Skeletal muscle satellite cell (primary cell): ENCODE measurements at regions not wholly inside any gene's neighbourhood (a gene's known extent, or its start where the extent isn't known, plus 50 kb on each side); places are given as distances from the start of the nearest gene placed in this dataset.
A peak's percentile ranks its signal among the peaks of the same experiment; 100 is the strongest.

Experiments used
- H3K27me3 ChIP-seq: 2 replicates; pipeline ENCODE4 v1.7.0; 2013; ENCODE audit warnings: low read length; ENCODE audit not compliant: control insufficient read depth, insufficient read depth
- H3K36me3 ChIP-seq: 2 replicates; pipeline ENCODE4 v1.7.0; 2013; ENCODE audit warnings: mild to moderate bottlenecking, control low read depth, low read length; ENCODE audit not compliant: insufficient read depth
- H3K4me1 ChIP-seq: 2 replicates; pipeline ENCODE4 v1.7.0; 2013; ENCODE audit warnings: low read length; ENCODE audit not compliant: control insufficient read depth, insufficient read depth
- H3K4me2 ChIP-seq: 2 replicates; pipeline ENCODE4 v1.7.0; 2013; ENCODE audit warnings: mild to moderate bottlenecking, low read length
- H3K4me3 ChIP-seq: 2 replicates; pipeline ENCODE4 v1.7.0; 2013; ENCODE audit warnings: low read length
- H3K9ac ChIP-seq: 2 replicates; pipeline ENCODE4 v1.7.0; 2013; ENCODE audit warnings: mild to moderate bottlenecking, low read depth, low read length, moderate library complexity
- H3K9me3 ChIP-seq: replicated peaks from 2 replicates; pipeline ENCODE4 v1.7.0; 2013; ENCODE audit warnings: mild to moderate bottlenecking, control low read depth, low read length

GRCh38 chr5:120251898-120252297 is 212.2 kb upstream of the PRR16 start:
- no peaks in the 10 kb centered on the region for H3K4me1 ChIP-seq
- H3K4me3 ChIP-seq: no peak overlapping the region
- no peaks in the 10 kb centered on the region for H3K27me3 ChIP-seq
- H3K9me3 ChIP-seq: no peaks in the 10 kb centered on the region
- H3K9ac ChIP-seq: no peak overlapping the region
- no peak overlapping the region for H3K4me2 ChIP-seq
- H3K36me3 ChIP-seq: no peaks in the 10 kb centered on the region

GRCh38 chr5:120252839-120253238 is 211.3 kb upstream of the PRR16 start:
- no peaks in the 10 kb centered on the region for H3K4me1 ChIP-seq
- no peaks in the 10 kb centered on the region for H3K36me3 ChIP-seq
- no peak overlapping the region for H3K4me3 ChIP-seq
- H3K27me3 ChIP-seq: no peaks in the 10 kb centered on the region
- H3K4me2 ChIP-seq: no peak overlapping the region
- H3K9me3 ChIP-seq: no peaks in the 10 kb centered on the region
- no peak overlapping the region for H3K9ac ChIP-seq

GRCh38 chr5:120254385-120254784 is 209.7 kb upstream of the PRR16 start:
- Histone ChIP-seq H3K4me2 (no peak overlapping the region), H3K4me3 (no peak overlapping the region), H3K36me3 (no peaks in the 10 kb centered on the region), H3K27me3 (no peaks in the 10 kb centered on the region), H3K9ac (no peak overlapping the region), H3K9me3 (no peaks in the 10 kb centered on the region), H3K4me1 (no peaks in the 10 kb centered on the region)

- Histone ChIP-seq H3K4me1 (no peaks in the 10 kb centered on the region), H3K36me3 (no peaks in the 10 kb centered on the region), H3K27me3 (no peaks in the 10 kb centered on the region), H3K9ac (no peak overlapping the region), H3K4me2 (no peak overlapping the region), H3K4me3 (no peak overlapping the region), H3K9me3 (no peaks in the 10 kb centered on the region)
Observed at GRCh38 chr5:120255214-120255613, 208.9 kb upstream of the PRR16 start.

- Histone ChIP-seq H3K4me1 (no peaks in the 10 kb centered on the region), H3K36me3 (no peaks in the 10 kb centered on the region), H3K4me3 (no peak overlapping the region), H3K9me3 (no peaks in the 10 kb centered on the region), H3K4me2 (no peak overlapping the region), H3K27me3 (no peaks in the 10 kb centered on the region), H3K9ac (no peak overlapping the region)
Observed at GRCh38 chr5:120256376-120256775, 207.7 kb upstream of the PRR16 start.

- no peak overlapping the region for H3K4me3 ChIP-seq
- H3K36me3 ChIP-seq: no peaks in the 10 kb centered on the region
- H3K27me3 ChIP-seq: no peaks in the 10 kb centered on the region
- no peaks in the 10 kb centered on the region for H3K9me3 ChIP-seq
- H3K4me2 ChIP-seq: no peak overlapping the region
- no peaks in the 10 kb centered on the region for H3K4me1 ChIP-seq
- no peak overlapping the region for H3K9ac ChIP-seq
Observed at GRCh38 chr5:120257358-120257971, 206.6 kb upstream of the PRR16 start.

- H3K9ac ChIP-seq: no peak overlapping the region
- H3K4me3 ChIP-seq: no peak overlapping the region
- H3K4me1 ChIP-seq: no peaks in the 10 kb centered on the region
- H3K4me2 ChIP-seq: no peak overlapping the region
- H3K36me3 ChIP-seq: no peaks in the 10 kb centered on the region
- H3K27me3 ChIP-seq: no peaks in the 10 kb centered on the region
- H3K9me3 ChIP-seq: no peaks in the 10 kb centered on the region
Observed at GRCh38 chr5:120258123-120258522, 206.0 kb upstream of the PRR16 start.

- H3K27me3 ChIP-seq: no peaks in the 10 kb centered on the region
- no peaks in the 10 kb centered on the region for H3K4me1 ChIP-seq
- no peak overlapping the region for H3K4me3 ChIP-seq
- H3K9ac ChIP-seq: no peak overlapping the region
- no peak overlapping the region for H3K4me2 ChIP-seq
- no peaks in the 10 kb centered on the region for H3K9me3 ChIP-seq
- H3K36me3 ChIP-seq: no peaks in the 10 kb centered on the region
Observed at GRCh38 chr5:120260651-120261050, 203.4 kb upstream of the PRR16 start.

- Histone ChIP-seq H3K4me2 (no peak overlapping the region), H3K4me3 (no peak overlapping the region), H3K4me1 (no peaks in the 10 kb centered on the region), H3K9me3 (no peaks in the 10 kb centered on the region), H3K36me3 (no peaks in the 10 kb centered on the region), H3K27me3 (no peaks in the 10 kb centered on the region), H3K9ac (no peak overlapping the region)
Observed at GRCh38 chr5:120270498-120270897, 193.6 kb upstream of the PRR16 start.

GRCh38 chr5:120293796-120294195 is 170.3 kb upstream of the PRR16 start:
- Histone ChIP-seq H3K27me3 (no peaks in the 10 kb centered on the region), H3K4me3 (no peak overlapping the region), H3K9me3 (no peaks in the 10 kb centered on the region), H3K4me2 (peak overlapping the region; percentile 52), H3K4me1 (peaks cover 26% of the 10 kb centered on the region), H3K9ac (peak overlapping the region; percentile 59), H3K36me3 (no peaks in the 10 kb centered on the region)

- Histone ChIP-seq H3K9me3 (no peaks in the 10 kb centered on the region), H3K4me3 (no peak overlapping the region), H3K36me3 (no peaks in the 10 kb centered on the region), H3K9ac (peak overlapping the region; percentile 15), H3K4me2 (peak overlapping the region; percentile 30), H3K4me1 (peaks cover 26% of the 10 kb centered on the region), H3K27me3 (no peaks in the 10 kb centered on the region)
Observed at GRCh38 chr5:120297616-120298015, 166.5 kb upstream of the PRR16 start.

- Histone ChIP-seq H3K4me2 (no peak overlapping the region), H3K36me3 (no peaks in the 10 kb centered on the region), H3K27me3 (no peaks in the 10 kb centered on the region), H3K9me3 (no peaks in the 10 kb centered on the region), H3K4me1 (peaks cover 18% of the 10 kb centered on the region), H3K9ac (no peak overlapping the region), H3K4me3 (no peak overlapping the region)
Observed at GRCh38 chr5:120298981-120299380, 165.1 kb upstream of the PRR16 start.
